K562 (cell line): ENCODE measurements at regions not wholly inside any gene's neighbourhood (a gene's known extent, or its start where the extent isn't known, plus 50 kb on each side); places are given as distances from the start of the nearest gene placed in this dataset.

Source experiments
- CXXC5 ChIP-seq: fragments of 250-450 bp; sonication (Bioruptor Pico); IDR thresholded peaks from 2 replicates; pipeline ENCODE4 v1.8.0; 2022; ENCODE audit warnings: inconsistent platforms, mild to moderate bottlenecking, moderate library complexity
- FOXJ3 ChIP-seq: sonication (generic); formaldehyde crosslinking; IDR thresholded peaks from 2 replicates; pipeline ENCODE4 v1.4.0; 2020; ENCODE audit warnings: mild to moderate bottlenecking, missing genetic modification reagents
- KDM5B ChIP-seq: fragments of 200-600 bp; sonication (generic); IDR thresholded peaks from 2 replicates; pipeline ENCODE4 v1.6.1; 2012; ENCODE audit warnings: low read depth, mild to moderate bottlenecking, moderate library complexity, low read length, control low read depth, inconsistent platforms; ENCODE audit not compliant: insufficient replicate concordance
- KLF6 ChIP-seq: fragments of 250-450 bp; sonication (Bioruptor Pico); IDR thresholded peaks from 2 replicates; pipeline ENCODE4 v1.4.0; 2020; ENCODE audit warnings: mild to moderate bottlenecking, moderate library complexity, borderline replicate concordance
- MBD1 ChIP-seq: fragments of 250-450 bp; sonication (Bioruptor Pico); IDR thresholded peaks from 2 replicates; pipeline ENCODE4 v1.8.0; 2022; ENCODE audit warnings: inconsistent platforms
- POLR2G ChIP-seq: fragments of 200-400 bp; formaldehyde crosslinking; IDR thresholded peaks from 2 replicates; pipeline ENCODE4 v1.6.1; 2017; ENCODE audit warnings: low read depth, mild to moderate bottlenecking, antibody characterized with exemption, low read length, moderate library complexity
- ZNF232 ChIP-seq: sonication (generic); formaldehyde crosslinking; IDR thresholded peaks from 2 replicates; pipeline ENCODE4 v1.8.0; 2022; ENCODE audit warnings: mild to moderate bottlenecking, missing genetic modification reagents

DNA sequence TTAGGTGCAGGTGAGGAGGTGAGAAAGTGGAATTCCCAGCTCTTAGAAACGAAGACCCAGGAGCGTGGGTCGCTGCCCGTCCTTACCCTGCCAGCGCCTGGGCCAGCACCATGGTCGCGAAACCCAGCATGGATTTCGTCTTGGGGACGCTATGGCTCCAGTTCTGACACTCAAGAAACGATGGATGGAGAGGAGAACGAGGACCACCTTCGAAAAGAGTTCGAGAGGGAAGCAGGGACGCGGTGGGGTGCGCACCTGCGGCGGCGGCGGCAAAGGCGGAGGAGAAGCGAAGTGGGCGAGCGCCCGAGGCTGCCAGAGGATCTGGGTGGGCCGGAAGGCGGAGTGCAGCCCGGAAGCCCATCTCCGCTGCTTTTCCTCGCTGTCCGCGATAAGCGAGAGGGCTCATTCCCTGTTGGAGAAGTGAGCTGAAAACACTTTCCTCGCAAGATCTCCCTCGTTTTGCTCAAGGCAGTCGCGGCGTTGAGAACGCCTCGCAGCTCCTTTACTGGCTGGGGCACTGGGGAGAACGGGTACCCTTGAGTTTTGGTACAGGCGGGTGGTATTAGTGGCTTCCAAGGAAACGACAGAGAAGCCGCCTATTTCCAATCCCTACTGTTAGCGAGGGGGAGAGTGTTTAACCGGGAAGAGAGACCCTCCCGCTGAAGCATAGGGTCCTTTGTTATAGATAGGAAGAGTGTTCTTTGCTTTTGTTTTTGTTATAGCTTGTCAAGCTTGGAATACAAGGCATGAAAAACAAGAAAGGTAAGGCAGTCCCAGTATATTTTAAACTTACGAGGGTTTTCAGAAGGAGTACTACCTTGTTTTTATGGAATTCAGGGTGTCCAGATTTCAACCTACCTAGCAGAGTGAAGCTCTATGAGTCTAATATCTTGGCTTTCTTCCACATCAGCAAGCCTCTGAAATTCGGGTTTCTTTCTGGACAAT, 109.5 kb downstream of the TRIM27 start (continued):
- peak; percentile 33; the same call in 1 of the 2 replicates for TF ChIP-seq CXXC5 (CRISPR knock-in tag)
- TF ChIP-seq MBD1 (CRISPR knock-in tag), result 0 out of 2 replicates have a peak, but pooled peaks have one; percentile 44
- no peak for TF ChIP-seq ZNF232 (CRISPR knock-in tag)
- no peak for TF ChIP-seq FOXJ3 (CRISPR knock-in tag)
- peak; percentile 66 for TF ChIP-seq POLR2G
- no peak for TF ChIP-seq KLF6 (CRISPR knock-in tag)
- peak; percentile 45 for TF ChIP-seq KDM5B
